ENCODE measurements at regions not wholly inside any gene's neighbourhood (a gene's known extent, or its start where the extent isn't known, plus 50 kb on each side); places are given as distances from the start of the nearest gene placed in this dataset.

DNA sequence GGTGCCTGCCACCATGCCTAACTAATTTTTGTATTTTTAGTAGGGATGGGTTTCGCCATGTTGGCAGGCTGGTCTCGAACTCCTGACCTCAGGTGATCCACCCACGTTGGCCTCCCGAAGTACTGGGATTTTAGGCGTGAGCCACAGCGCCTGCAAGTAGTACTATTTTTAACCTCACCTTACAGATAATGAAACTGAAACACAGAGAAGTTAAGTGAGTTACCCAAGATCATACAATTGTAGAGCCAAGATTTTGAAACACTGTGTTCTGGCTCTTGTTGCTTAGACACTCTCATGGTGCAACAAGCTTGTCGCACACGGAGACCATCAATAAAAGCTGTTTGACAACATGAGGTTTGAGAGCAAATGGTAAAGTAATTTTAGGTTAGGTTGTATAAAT, 159.1 kb upstream of the LMNTD1 start:
- DNase-seq (ENCODE audit: low spot score) (no peak), ATAC-seq (peak; percentile 32)

GRCh38 chr12:25713264-25713663, 160.2 kb upstream of the LMNTD1 start:
- no peak for DNase-seq (ENCODE audit: low spot score)

DNA sequence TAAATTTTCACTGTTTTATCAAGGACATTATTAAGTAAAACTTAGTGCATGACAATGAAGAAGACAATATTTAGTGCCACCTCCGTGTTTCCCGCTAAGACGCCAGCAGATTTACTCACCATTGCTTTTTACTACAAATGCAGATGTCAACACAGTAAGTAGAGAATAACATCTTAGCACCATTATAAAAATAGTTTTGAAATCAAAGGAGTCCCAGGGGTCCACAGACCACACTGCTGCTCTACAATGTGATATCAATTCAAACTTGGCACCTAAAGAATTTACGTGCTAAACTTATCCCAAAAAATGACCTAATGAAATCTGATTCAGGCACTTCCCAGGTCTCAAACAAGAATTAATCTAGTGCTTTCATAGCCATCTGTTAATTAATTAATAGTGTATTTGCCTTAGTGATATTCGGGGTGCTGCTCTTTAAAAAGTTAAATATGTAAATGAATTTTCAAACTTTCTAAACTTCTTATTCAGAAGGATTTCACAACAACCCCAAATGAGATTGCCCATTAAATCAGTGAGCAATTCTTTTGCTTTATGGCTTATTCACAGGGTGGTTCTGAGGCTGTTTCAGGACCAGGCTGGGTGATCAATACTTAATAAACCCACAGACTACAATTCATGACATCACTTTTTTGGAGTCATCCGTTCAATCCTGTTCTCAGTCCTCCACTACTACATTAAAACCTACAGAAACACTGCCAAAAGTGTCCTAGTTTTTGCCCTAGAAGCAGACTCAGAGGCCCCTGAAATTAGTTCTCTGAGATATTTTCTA, 161.3 kb upstream of the LMNTD1 start:
- no peak for DNase-seq (ENCODE audit: low spot score)
- no peak for ATAC-seq

More at GRCh38 chr12:25713264-25713663, 160.2 kb upstream of the LMNTD1 start:
- no peak for ATAC-seq

DNA sequence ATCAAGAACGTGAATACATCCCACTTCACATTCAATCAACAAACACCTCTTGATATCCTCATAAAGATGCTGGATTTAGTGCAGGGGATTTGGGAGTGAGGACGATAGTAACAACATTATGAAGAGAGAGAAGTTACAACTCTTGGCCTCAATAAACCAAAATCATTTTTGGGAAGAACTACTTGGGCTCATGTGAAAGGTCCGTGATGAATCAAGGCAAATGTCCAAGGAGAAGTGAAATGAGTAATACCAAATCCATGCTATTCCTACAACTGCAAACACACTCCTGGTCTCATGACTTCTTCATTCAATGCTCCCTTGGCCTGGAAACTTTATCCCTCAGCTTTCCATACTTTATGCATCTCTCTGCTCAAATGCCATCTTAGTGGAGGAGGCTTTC, 162.0 kb upstream of the LMNTD1 start:
- no peak for DNase-seq (ENCODE audit: low spot score)

GRCh38 chr12:25716842-25717241, 163.8 kb upstream of the LMNTD1 start:
- no peak for DNase-seq (ENCODE audit: low spot score)

More for the DNA sequence above, 162.0 kb upstream of the LMNTD1 start:
- no peak for ATAC-seq

GRCh38 chr12:25717552-25717951, 164.5 kb upstream of the LMNTD1 start:
- ATAC-seq = no peak
- DNase-seq (ENCODE audit: low spot score) = no peak

More at GRCh38 chr12:25716842-25717241, 163.8 kb upstream of the LMNTD1 start:
- no peak for ATAC-seq

DNA sequence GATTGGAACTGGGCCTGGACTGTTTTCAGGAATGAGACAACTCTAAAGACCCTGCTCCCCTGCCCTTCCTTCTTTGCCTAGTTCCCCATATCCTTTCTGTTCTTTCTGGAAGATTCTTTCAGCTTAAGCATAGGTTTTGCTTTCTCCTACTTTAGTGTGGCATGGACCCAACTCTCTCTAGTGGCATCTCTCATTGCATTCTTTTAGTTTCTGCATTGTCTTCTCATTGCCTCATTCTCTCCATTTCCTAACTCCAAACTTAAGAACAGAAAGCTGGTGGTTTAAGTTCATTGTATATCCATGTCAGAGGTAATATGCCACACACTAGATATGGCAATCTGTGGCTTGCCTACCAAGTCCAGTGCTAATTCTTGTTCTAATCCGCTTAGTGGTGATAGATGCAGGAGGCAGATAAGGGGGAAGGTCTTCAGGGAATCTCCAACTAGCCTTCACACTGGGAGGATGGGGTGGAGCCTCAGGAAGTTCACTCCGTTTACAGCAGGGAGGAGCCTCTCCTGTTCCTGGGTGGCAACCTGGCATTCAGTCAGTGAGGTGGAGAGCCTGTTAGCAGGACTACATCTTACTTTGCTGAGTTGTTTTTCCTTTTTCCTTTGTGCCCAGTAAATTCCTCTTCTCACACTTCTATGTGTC, 165.1 kb upstream of the LMNTD1 start:
- ATAC-seq = no peak
- no peak for DNase-seq (ENCODE audit: low spot score)

DNA sequence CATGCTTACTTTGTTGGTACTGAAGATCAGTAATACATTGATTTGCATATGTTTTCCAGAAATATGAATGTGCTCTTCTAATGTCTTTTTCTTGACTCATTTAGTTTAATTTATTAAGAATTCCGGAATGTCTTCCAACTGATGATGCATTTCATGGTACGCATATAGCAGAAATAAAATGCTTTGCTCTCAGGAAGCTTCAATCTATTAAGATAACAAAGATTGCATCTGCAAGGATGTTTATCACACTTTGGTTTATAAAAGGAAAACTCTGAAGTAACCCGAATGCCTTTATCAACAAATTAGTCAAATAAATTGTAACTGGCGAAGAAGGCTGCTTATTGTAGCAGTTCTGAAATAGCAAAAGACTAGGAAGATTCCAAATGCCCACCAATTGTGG, 166.4 kb upstream of the LMNTD1 start:
- ATAC-seq (no peak), DNase-seq (ENCODE audit: low spot score) (no peak)

- DNase-seq (ENCODE audit: low spot score) = no peak
- ATAC-seq = no peak
Measured at GRCh38 chr12:25723336-25723735, 170.3 kb upstream of the LMNTD1 start.

GRCh38 chr12:25723921-25724491, 170.9 kb upstream of the LMNTD1 start:
- ATAC-seq (peak; percentile 52), DNase-seq (ENCODE audit: low spot score) (no peak)

DNA sequence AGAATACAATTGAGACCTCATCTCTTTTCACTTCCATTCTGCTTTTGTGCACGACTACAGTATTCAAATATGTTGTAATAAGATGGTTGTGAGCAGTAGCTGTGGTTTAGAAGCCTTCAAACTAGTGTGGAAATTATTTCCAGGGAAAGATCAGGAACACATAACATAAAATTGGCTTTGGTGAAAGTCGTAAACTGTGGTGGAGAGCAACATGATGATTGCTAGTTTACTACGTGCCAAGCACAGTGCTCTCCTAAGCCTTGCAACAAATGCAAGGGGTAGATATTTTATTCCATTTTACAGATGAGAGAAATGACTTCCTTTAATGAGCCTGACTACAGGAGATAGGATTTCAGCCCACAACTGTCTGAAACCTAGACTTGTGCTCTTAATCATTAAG, 172.4 kb upstream of the LMNTD1 start:
- DNase-seq (ENCODE audit: low spot score) = no peak
- ATAC-seq = no peak

- no peak for ATAC-seq
- DNase-seq (ENCODE audit: low spot score) = no peak
Measured at GRCh38 chr12:25725931-25726330, 172.8 kb upstream of the LMNTD1 start.

DNA sequence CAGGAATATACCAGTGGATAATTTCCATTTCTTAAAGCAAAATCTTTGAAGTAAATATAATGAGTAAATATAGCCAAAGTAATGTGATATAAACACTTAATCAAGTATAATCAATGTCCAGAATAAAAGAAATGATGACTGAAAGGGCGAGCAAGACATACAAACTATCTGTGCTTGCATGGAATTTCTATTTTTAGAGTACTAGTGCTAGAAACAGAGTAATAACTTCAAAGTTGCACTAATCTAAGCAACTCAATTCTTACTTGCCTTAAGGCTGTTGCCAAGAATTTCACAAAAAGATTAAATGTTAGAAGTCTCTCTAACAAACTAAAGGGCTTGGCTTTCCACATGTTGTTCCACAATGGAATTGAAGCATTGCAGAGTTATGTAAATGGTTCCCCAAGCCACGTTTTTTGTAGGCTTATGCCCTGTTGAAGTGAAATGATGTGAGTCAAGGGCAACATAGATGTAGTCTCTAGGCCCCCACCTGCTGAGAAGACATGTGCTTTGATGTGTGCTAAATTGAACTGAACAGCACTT, 175.0 kb upstream of the LMNTD1 start:
- DNase-seq (ENCODE audit: low spot score) (no peak), ATAC-seq (no peak)

GRCh38 chr12:25730489-25731349, 177.6 kb upstream of the LMNTD1 start:
- DNase-seq (ENCODE audit: low spot score) = no peak

DNA sequence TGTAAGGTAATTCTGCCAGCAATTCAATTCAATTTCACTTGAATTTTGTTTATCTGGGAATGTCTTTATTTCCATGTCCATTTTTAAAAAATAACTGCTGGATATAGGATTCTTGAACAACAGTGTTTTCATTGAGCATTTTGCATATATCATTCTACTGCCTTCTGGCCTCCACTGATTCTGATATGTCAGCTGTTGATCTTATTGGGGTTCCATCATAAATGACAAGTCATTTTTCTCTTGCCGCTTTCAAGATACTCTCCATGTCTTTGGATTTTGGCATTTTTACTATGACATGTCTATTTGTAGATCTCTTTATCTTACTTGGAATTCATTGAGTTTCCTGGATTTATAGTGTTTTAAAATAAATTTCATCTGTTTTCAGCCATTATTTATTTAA, 180.5 kb upstream of the LMNTD1 start:
- ATAC-seq (no peak), DNase-seq (ENCODE audit: low spot score) (no peak)

More at GRCh38 chr12:25730489-25731349, 177.6 kb upstream of the LMNTD1 start:
- ATAC-seq = no peak

DNA sequence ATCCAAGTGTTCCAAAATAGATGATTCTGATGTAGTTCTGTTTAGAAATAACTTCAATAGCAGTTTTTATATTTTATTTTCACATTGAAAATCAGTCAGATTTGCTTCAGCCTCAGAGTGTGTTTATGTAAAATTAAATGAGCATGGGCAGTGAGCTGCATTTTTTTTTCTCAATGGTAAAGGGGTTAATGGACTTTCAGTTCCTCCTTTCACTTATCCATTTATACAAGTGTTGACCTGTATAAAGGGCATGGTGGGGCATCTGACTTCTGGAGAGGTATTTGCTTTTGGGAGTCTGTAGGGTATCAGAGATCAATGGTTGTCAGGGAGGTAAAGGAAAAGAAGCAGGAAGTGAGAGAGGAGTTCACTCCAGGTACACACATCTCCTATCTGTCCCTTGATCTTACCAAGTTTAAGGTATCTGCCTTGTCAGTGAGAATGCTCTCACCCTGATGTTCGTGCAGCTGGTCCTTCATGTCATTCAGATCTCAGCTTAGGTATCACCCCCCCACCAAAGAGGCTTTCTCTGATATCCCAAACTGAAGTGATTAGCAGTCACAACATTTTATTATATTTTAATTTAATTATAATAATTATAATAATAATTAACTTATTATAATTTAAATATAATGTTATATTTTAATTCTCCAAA, 181.6 kb upstream of the LMNTD1 start:
- ATAC-seq = no peak
- no peak for DNase-seq (ENCODE audit: low spot score)

GRCh38 chr12:25740617-25741016, 187.5 kb upstream of the LMNTD1 start:
- DNase-seq (ENCODE audit: low spot score) = no peak
- ATAC-seq = no peak

DNA sequence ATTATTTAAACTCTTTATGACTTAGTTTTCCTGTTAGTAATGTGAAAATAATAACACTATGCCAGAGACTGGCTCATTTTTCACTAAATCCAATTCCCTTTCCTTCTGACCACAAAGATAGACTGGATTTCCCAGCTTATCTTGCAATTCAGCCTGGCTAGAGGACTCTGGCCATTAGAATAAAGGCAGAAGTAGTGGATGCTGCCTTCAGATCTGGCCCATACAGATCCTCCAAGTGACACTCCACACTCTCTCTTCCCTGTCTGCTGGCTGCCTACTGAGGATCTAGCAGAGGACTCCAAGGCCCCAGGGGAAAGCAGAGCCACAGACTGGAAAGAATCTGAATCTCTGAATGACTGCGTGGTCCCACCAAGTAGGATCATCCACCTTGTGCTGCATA, 188.8 kb upstream of the LMNTD1 start:
- ATAC-seq = no peak
- DNase-seq (ENCODE audit: low spot score) = no peak

DNA sequence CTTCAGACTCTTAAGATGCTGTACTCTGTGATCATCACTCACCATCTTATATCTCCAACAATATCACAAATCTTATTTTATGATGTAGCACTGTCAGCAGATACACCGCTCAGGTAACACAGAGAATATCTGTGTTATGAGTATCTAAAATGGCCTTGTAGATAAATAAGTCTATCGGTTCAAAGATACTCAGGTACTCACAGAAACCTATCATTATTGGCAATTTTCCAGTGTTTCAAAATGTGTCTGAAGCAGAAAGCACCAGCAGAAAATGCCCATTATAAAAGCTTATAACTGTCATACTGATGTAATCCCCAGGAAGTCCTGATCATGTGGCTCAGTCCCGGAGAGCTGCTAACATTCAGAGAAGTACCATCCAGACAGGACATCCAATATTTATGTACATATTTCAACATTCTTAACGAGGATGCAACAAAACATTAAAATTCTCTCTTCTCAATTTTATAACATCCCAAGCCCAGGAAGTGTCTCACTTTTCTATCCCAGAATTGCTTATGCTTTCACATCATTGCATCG, 190.7 kb upstream of the LMNTD1 start:
- DNase-seq (ENCODE audit: low spot score) (no peak), ATAC-seq (no peak)

GRCh38 chr12:25744313-25744712, 191.2 kb upstream of the LMNTD1 start:
- ATAC-seq (no peak), DNase-seq (ENCODE audit: low spot score) (no peak)

Measured in left lobe of liver (tissue), 2 donors.